ENCODE measurements at regions not wholly inside any gene's neighbourhood (a gene's known extent, or its start where the extent isn't known, plus 50 kb on each side); places are given as distances from the start of the nearest gene placed in this dataset.

GRCh38 chrX:128901018-128901417, 622.3 kb downstream of the SMARCA1 start:
- Histone ChIP-seq H3K36me3 (no peaks in the 10 kb centered on the region), H3K4me1 (no peaks in the 10 kb centered on the region), H3K27ac (no peak overlapping the region), H3K9me3 (no peaks in the 10 kb centered on the region), H3K27me3 (no peaks in the 10 kb centered on the region), H3K4me3 (no peak overlapping the region)
- 77 to 100% (median 83%) methylated on average over 2 of the region's 2 CpGs for WGBS, 5 donors
- intact Hi-C loops (cut with DNase I; ENCODE audit: low total_unique reads), result no loop called here
- DNase-seq, result no peak
- TF ChIP-seq POLR2A (IDR thresholded peaks at IDR 0.05) (no peak), CTCF (IDR thresholded peaks at IDR 0.05) (no peak), POLR2AphosphoS5 (IDR thresholded peaks at IDR 0.05) (no peak), EP300 (IDR thresholded peaks at IDR 0.05) (no peak)

DNA sequence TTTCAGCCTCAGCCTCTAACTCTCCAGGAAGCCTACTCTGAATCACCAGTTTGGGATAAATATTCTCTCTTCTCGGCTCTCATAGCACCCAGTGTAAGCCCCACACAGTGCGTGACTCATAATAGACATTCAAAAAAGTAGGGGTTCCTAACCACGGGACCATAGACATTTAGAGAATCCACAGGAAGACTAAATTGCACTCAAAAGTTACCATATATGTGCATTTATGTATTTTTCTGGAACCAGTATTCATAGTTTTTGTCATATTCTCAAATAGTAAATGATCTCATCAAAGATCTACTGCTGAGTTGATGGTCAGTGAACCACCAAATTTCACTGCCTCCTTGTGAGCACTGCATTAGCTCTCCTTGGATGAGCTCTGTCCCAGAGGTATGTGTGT, 625.7 kb downstream of the SMARCA1 start:
- WGBS, 5 donors, result 84 to 97% (median 89%) methylated on average over 3 of the region's 3 CpGs
- Histone ChIP-seq H3K27me3 (no peaks in the 10 kb centered on the region), H3K4me1 (no peaks in the 10 kb centered on the region), H3K27ac (no peak overlapping the region), H3K9me3 (no peaks in the 10 kb centered on the region), H3K36me3 (no peaks in the 10 kb centered on the region), H3K4me3 (no peak overlapping the region)
- TF ChIP-seq EP300 (IDR thresholded peaks at IDR 0.05) (no peak), CTCF (IDR thresholded peaks at IDR 0.05) (no peak), POLR2AphosphoS5 (IDR thresholded peaks at IDR 0.05) (no peak), POLR2A (IDR thresholded peaks at IDR 0.05) (no peak)
- intact Hi-C loops (cut with DNase I; ENCODE audit: low total_unique reads), result no loop called here
- no peak for DNase-seq

- Histone ChIP-seq H3K27me3 (no peaks in the 10 kb centered on the region), H3K4me1 (no peaks in the 10 kb centered on the region), H3K36me3 (no peaks in the 10 kb centered on the region), H3K4me3 (no peak overlapping the region), H3K27ac (no peak overlapping the region), H3K9me3 (no peaks in the 10 kb centered on the region)
- 79 to 88% (median 80%) methylated on average over 7 of the region's 7 CpGs for WGBS, 5 donors
- no peak for DNase-seq
- intact Hi-C loops (cut with DNase I; ENCODE audit: low total_unique reads), result no loop called here
- no peak for TF ChIP-seq EP300 (IDR thresholded peaks at IDR 0.05)
- TF ChIP-seq POLR2AphosphoS5 (IDR thresholded peaks at IDR 0.05), result no peak
- no peak for TF ChIP-seq POLR2A (IDR thresholded peaks at IDR 0.05)
- no peak for TF ChIP-seq CTCF (IDR thresholded peaks at IDR 0.05)
These were observed 631.7 kb downstream of the SMARCA1 start for GRCh38 chrX:128891554-128891953.

- no peaks in the 10 kb centered on the region for H3K27me3 ChIP-seq
- H3K36me3 ChIP-seq, result no peaks in the 10 kb centered on the region
- TF ChIP-seq CTCF (IDR thresholded peaks at IDR 0.05) (no peak), EP300 (IDR thresholded peaks at IDR 0.05) (no peak), POLR2AphosphoS5 (IDR thresholded peaks at IDR 0.05) (no peak), POLR2A (IDR thresholded peaks at IDR 0.05) (no peak)
- intact Hi-C loops (cut with DNase I; ENCODE audit: low total_unique reads), result no loop called here
- DNase-seq, result no peak
- no peak overlapping the region for H3K4me3 ChIP-seq
- H3K4me1 ChIP-seq, result no peaks in the 10 kb centered on the region
- WGBS, 5 donors, result 82 to 100% (median 99%) methylated on average over 2 of the region's 2 CpGs
- H3K9me3 ChIP-seq, result no peaks in the 10 kb centered on the region
- H3K27ac ChIP-seq, result no peak overlapping the region
These were observed 638.9 kb downstream of the SMARCA1 start for GRCh38 chrX:128884430-128884829.

Data from stomach (tissue), 8 donors.